ENCODE measurements at regions not wholly inside any gene's neighbourhood (a gene's known extent, or its start where the extent isn't known, plus 50 kb on each side); places are given as distances from the start of the nearest gene placed in this dataset.

- no peak overlapping the region for H3K27ac ChIP-seq (ENCODE audit: insufficient read depth, low read length)
- H3K9me1 ChIP-seq (ENCODE audit: insufficient read depth, low read length), result no peaks in the 10 kb centered on the region
- H3K23ac ChIP-seq (ENCODE audit: low read depth, low read length), result no peak overlapping the region
- no peaks in the 10 kb centered on the region for H3K79me1 ChIP-seq (ENCODE audit: low read depth in 1 of 2, low read length in 2 of 2)
- no peak overlapping the region for H2AK9ac ChIP-seq (replicated peaks; ENCODE audit: low read depth, low read length, poor library complexity)
- no peak overlapping the region for H3K4ac ChIP-seq (ENCODE audit: low read depth, low read length)
- no peak overlapping the region for H4K8ac ChIP-seq (ENCODE audit: low read depth in 2 of 2, low read length in 2 of 2)
- H3K56ac ChIP-seq (ENCODE audit: extremely low read depth, insufficient read depth, low read length), result no peak overlapping the region
- intact Hi-C loops (cut with micrococcal nuclease), result no loop called here
- no peak overlapping the region for H3K14ac ChIP-seq (replicated peaks; ENCODE audit: low read depth, low read length)
- no peak overlapping the region for H4K5ac ChIP-seq (ENCODE audit: low read depth, low read length)
- H3K36me3 ChIP-seq (ENCODE audit: control insufficient read depth, insufficient read depth, low read length), result no peaks in the 10 kb centered on the region
- H3K4me1 ChIP-seq (ENCODE audit: control insufficient read depth, insufficient read depth, low read length), result no peaks in the 10 kb centered on the region
- H2BK15ac ChIP-seq (ENCODE audit: low read depth, low read length), result no peak overlapping the region
- H2BK5ac ChIP-seq (ENCODE audit: low read depth, low read length, poor library complexity, severe bottlenecking), result no peak overlapping the region
- H3K27me3 ChIP-seq (ENCODE audit: control insufficient read depth, insufficient read depth, low read length), result no peaks in the 10 kb centered on the region
- H3K4me3 ChIP-seq (ENCODE audit: insufficient read depth, low read depth, low read length), result no peak overlapping the region
- dilution Hi-C loops (cut with HindIII; ENCODE audit: low sequenced_read_pairs, unreplicated experiment), result no loop called here
- no peak overlapping the region for H2BK20ac ChIP-seq (ENCODE audit: low read depth, low read length)
- H3K9me3 ChIP-seq (ENCODE audit: control insufficient read depth, insufficient read depth, low read length), result peaks cover 11% of the 10 kb centered on the region
- no peak overlapping the region for H3K9ac ChIP-seq (ENCODE audit: low read depth, low read length)
- H2AFZ ChIP-seq (replicated peaks; ENCODE audit: low read length, poor library complexity), result no peak overlapping the region
- in situ Hi-C loops (cut with MboI; ENCODE audit: low sequenced_read_pairs), result no loop called here
- BruUV-seq (replicated peaks), result no TSS peak
- no peak for DNase-seq
- no peaks in the 10 kb centered on the region for H4K20me1 ChIP-seq (ENCODE audit: insufficient read depth, low read length)
- CTCF ChIA-PET, result no interaction called here
- whole genome bisulfite sequencing, 2 experiments (ENCODE audit: extremely low coverage in 2 of 2, insufficient read length in 1 of 2), result no CpG with 5 or more reads among the region's 2 CpGs
- TF ChIP-seq CHD1 (IDR thresholded peaks at IDR 0.05; ENCODE audit: low read depth, low read length) (no peak), MXI1 (IDR thresholded peaks at IDR 0.05; ENCODE audit: borderline replicate concordance, low read depth, low read length) (no peak), USF2 (IDR thresholded peaks at IDR 0.05; ENCODE audit: low read depth, low read length) (no peak), RAD21 (IDR thresholded peaks at IDR 0.05; ENCODE audit: low read length) (no peak), SMC3 (IDR thresholded peaks at IDR 0.05; ENCODE audit: low read depth, low read length) (no peak)
- TF ChIP-seq, protein P1, sequence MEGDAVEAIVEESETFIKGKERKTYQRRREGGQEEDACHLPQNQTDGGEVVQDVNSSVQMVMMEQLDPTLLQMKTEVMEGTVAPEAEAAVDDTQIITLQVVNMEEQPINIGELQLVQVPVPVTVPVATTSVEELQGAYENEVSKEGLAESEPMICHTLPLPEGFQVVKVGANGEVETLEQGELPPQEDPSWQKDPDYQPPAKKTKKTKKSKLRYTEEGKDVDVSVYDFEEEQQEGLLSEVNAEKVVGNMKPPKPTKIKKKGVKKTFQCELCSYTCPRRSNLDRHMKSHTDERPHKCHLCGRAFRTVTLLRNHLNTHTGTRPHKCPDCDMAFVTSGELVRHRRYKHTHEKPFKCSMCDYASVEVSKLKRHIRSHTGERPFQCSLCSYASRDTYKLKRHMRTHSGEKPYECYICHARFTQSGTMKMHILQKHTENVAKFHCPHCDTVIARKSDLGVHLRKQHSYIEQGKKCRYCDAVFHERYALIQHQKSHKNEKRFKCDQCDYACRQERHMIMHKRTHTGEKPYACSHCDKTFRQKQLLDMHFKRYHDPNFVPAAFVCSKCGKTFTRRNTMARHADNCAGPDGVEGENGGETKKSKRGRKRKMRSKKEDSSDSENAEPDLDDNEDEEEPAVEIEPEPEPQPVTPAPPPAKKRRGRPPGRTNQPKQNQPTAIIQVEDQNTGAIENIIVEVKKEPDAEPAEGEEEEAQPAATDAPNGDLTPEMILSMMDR (conservative IDR thresholded peaks at IDR 0.05; ENCODE audit: low read depth, low read length), result no peak
- POLR2A ChIA-PET (ENCODE audit: unreplicated experiment), result no interaction called here
- no peak overlapping the region for H3K18ac ChIP-seq (ENCODE audit: low read depth, low read length)
- no peak overlapping the region for H3K4me2 ChIP-seq (ENCODE audit: low read depth, low read length)
- H2AK5ac ChIP-seq (ENCODE audit: low read depth, low read length), result no peak overlapping the region
- no peak for ATAC-seq (ENCODE audit: low read depth)
- H4K91ac ChIP-seq (ENCODE audit: insufficient read depth, low read depth, low read length), result no peak overlapping the region
- H2BK120ac ChIP-seq (ENCODE audit: low read depth, low read length), result no peak overlapping the region
Observed at GRCh38 chr13:103794526-103794925, 728.3 kb upstream of the SLC10A2 start.

All from IMR-90 (cell line).